ENCODE measurements at regions not wholly inside any gene's neighbourhood (a gene's known extent, or its start where the extent isn't known, plus 50 kb on each side); places are given as distances from the start of the nearest gene placed in this dataset.
"Not testable (repeated sequence)": the region's sequence is repeated elsewhere in the genome, so short reads cannot be mapped to it uniquely, and the experiment has no call there.

DNA sequence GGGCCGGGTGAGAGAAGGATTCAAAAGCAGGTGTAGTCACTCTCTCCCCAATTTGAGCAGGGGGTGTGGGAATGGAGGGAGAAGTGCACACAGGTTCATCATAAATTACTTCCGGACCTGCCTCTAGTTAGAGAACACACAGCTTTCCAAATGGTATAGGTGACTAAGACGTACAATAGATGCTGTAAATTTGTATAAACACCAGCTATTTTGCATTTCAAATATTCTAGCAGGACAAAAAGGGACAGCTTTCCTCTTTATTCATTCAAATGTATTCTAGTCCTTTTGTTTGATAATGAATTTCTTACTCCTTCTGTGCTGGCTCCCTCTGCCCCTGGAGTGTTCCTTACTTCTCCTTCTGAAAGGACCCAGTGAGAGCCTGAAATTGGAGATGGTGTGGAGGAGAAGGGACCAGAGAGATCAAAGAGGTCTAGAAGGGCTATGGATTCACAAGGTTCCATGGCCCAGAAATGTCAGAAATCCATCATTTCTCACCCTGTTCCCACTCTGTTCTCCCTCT lies 53.2 kb upstream of the SH3BP4 start:
- no peak for DNase-seq (ENCODE audit: low spot score)

GRCh38 chr2:234888442-234888841 lies 63.4 kb upstream of the SH3BP4 start:
- DNase-seq (ENCODE audit: low spot score) = not testable (repeated sequence)

- no peak for DNase-seq (ENCODE audit: low spot score)
These were observed 64.6 kb upstream of the SH3BP4 start for GRCh38 chr2:234887195-234887594.

GRCh38 chr2:234885886-234886285 lies 65.9 kb upstream of the SH3BP4 start:
- no peak for DNase-seq (ENCODE audit: low spot score)

GRCh38 chr2:234885118-234885517 lies 66.7 kb upstream of the SH3BP4 start:
- no peak for DNase-seq (ENCODE audit: low spot score)

DNA sequence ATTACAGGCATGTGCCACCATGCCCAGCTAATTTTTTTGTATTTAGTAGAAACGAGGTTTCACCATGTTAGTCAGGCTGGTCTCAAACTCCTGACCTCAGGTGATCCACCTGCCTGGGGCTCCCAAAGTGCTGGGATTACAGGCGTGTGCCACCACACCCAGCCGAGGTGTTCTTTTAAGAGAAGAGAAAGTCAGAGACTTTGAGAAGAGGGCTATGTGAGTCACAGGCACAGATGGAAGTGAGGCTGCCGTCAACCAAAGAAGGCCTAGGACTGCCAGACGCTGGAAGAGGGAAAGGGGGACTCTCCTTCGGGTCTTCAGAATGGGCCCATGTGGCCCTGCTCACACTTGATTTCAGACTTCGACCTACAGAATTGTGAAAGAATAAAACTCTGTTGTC lies 67.2 kb upstream of the SH3BP4 start:
- no peak for DNase-seq (ENCODE audit: low spot score)

DNA sequence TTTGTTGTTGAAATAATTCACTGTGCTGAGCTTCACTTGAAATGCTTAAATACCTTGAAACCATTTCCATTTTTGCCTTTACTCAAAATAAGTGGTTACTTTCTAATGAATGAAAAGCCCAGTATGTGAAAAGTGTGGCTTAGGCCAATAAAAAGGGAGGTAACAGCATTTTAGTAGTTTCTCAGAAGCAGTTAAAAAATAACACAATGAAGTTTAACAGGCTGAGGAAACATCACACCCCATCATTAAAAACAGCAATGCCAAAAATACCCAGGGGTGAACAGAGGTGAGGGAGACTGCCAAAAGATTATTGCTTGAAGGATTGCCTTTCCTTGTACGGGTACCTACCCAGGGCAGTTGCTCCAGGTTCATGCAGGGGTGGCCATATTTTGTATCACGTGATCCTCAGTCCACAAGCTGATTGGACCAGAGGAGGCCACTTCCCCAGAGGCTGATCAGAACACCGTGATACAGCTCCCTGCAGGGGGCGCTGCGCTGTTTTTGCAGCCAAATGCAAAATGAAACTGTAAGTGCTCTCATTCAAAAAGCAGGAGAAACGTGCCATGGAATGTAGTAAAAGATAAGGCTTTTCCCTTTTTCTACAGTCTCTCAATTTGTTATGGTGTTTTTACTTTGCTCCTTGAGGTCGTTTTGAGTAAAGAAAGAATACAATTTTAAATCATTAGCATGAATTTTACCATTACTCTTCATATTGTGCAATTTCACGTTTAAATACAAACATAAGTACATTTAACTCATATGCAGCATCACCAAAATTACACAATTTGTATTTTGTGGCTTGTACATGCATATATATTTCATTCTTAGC lies 70.2 kb upstream of the SH3BP4 start:
- DNase-seq (ENCODE audit: low spot score) = peak; percentile 89

GRCh38 chr2:234880551-234881211 lies 71.1 kb upstream of the SH3BP4 start:
- no peak for DNase-seq (ENCODE audit: low spot score)

- DNase-seq (ENCODE audit: low spot score) = no peak
These were observed 72.0 kb upstream of the SH3BP4 start for GRCh38 chr2:234879671-234880455.

GRCh38 chr2:234876621-234877020 lies 75.2 kb upstream of the SH3BP4 start:
- DNase-seq (ENCODE audit: low spot score) = not testable (repeated sequence)

DNA sequence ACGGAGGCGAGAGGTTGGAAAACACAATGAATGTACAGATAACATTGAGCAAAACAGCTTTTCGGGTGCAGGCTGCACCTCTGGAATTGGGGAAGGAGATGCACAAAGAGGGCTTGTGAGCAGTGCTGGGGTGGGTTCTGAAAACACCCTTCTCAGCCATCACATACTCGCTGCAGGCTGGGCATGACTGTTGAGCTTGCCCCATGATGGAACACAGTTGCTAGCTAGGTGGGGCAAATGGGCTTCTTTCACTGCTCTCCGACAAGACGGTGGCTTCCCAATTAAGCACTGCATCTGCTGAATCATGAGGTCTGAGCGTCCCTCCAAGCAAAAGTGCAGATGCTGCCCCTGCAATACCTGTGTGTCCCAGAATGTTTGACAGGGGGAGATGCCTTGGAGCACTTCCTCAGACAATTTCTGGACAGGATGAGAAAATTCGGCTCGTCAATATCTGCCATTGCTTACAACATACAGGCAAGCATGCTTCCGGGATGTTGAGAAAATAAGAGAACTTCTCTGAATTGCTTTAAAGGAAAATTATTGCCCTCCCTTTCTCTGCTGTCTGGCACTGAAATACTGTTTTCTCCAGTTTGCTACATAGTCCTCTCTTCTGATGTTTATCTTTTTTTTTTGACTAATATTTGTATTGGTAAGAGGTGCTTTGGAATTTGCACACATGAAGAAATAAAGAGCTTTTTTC lies 77.3 kb upstream of the SH3BP4 start:
- DNase-seq (ENCODE audit: low spot score) = no peak

DNA sequence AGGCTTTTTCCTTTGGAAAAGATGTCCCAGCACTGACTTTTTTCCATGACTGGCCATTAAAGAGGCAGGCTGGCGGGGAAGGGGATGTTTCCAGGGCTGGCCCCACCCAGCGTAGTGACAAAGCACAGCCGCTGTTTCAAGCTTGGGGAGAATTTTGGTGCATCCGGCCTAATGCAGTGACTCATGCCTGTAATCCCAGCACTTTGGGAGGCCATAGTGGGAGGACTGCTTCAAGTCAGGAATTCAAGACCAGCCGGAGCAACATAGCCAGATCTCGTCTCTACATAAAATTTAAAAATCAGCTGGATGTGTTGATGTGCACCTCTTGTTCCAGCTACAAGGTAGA lies 78.0 kb upstream of the SH3BP4 start:
- no peak for DNase-seq (ENCODE audit: low spot score)

- no peak for DNase-seq (ENCODE audit: low spot score)
These were observed 78.6 kb upstream of the SH3BP4 start for GRCh38 chr2:234873103-234873827.

- DNase-seq (ENCODE audit: low spot score) = no peak
These were observed 81.8 kb upstream of the SH3BP4 start for GRCh38 chr2:234869969-234870368.

DNA sequence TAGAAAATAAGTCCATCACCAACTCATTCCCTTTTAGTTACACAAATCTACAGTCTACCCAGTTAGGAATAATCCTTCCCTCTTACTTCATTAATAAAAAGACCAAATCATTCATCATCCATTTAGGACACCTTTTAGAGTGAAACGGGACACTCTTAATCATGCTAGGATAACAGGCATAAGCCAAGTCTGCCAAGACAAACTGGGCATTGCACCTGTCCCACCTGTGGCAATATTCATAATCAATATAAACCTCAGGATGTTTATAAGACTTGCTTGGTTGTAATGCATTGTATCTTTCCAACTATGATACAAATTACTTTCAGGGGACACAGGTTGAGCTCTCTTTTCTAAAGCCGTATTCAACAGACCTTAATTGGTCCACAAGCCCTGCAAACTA lies 82.7 kb upstream of the SH3BP4 start:
- no peak for DNase-seq (ENCODE audit: low spot score)

DNA sequence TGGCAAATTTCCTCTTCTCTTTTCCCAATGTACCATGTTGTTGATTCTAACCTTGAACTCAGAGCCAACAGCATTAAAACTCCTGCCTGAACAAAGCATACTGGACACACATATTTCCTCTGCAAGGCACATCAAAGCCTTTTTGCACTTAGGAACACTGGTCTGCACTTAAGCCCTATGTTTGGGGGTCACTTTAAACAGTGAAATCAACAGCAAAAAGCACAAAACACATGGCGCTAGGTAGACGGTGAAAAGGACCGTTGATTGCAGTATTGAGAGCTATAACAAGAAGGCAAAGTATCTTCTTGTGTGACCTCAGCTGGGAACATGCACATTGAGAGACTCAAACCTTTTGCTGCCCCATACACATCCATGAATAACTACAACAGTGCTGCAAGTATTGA lies 83.9 kb upstream of the SH3BP4 start:
- no peak for DNase-seq (ENCODE audit: low spot score)

- no peak for DNase-seq (ENCODE audit: low spot score)
These were observed 86.2 kb upstream of the SH3BP4 start for GRCh38 chr2:234865586-234865985.

GRCh38 chr2:234865040-234865439 lies 86.8 kb upstream of the SH3BP4 start:
- DNase-seq (ENCODE audit: low spot score) = no peak

- DNase-seq (ENCODE audit: low spot score) = no peak
These were observed 87.3 kb upstream of the SH3BP4 start for GRCh38 chr2:234864506-234864905.

- DNase-seq (ENCODE audit: low spot score) = no peak
These were observed 88.5 kb upstream of the SH3BP4 start for GRCh38 chr2:234863043-234863934.

Measured in NAMALWA (cell line).